ENCODE measurements at regions not wholly inside any gene's neighbourhood (a gene's known extent, or its start where the extent isn't known, plus 50 kb on each side); places are given as distances from the start of the nearest gene placed in this dataset.
"Not testable (repeated sequence)": the region's sequence is repeated elsewhere in the genome, so short reads cannot be mapped to it uniquely, and the experiment has no call there.

DNA sequence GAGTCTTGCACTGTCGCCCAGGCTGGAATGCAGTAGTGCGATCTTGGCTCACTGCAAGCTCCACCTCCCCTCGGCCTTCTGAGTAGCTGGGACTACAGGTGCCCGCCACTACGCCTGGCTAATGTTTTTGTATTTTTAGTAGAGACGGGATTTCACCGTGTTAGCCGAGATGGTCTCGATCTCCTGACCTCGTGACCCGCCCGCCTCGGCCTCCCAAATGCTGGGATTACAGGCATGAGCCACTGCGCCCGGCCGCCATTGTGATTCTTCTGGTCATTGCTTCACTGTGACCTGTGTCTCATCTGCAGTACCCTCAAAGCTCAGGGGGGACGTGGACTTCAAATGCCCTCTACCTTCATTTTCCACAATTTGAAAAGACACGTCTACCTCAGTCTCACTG is 481.9 kb downstream of the TRHDE start:
- CTCF ChIA-PET (ENCODE audit: partially characterized antibody) = not testable (repeated sequence)
- WGBS, 2 experiments (ENCODE audit: extremely low coverage in 1 of 2, insufficient coverage in 1 of 2, insufficient read length in 1 of 2, insufficient replicate concordance in 2 of 2, low coverage in 1 of 2, low lambda C conversion rate in 2 of 2, missing lambda C conversion rate in 1 of 2) = 94% methylated on average over 16 of the region's 18 CpGs; no CpG with 5 or more reads in 1 of the 2 experiments

More for the DNA sequence above, 481.9 kb downstream of the TRHDE start:
- H4K8ac ChIP-seq (ENCODE audit: extremely low read depth, insufficient read depth, low read length); DNase-seq (ENCODE audit: low read depth in 1 of 2, low spot score in 2 of 2); H3K4ac ChIP-seq (replicated peaks; ENCODE audit: insufficient read length, low read depth, low read length); H3K4me2 ChIP-seq (ENCODE audit: insufficient read depth in 1 of 2, low read depth in 2 of 2, low read length in 2 of 2); H3K4me1 ChIP-seq (replicated peaks in 1 of 4; ENCODE audit: control insufficient read depth in 3 of 4, insufficient read depth in 4 of 4, low read length in 3 of 4); H3K18ac ChIP-seq (ENCODE audit: extremely low read depth, low read length); H2AFZ ChIP-seq (ENCODE audit: low read length); H3K23ac ChIP-seq (ENCODE audit: insufficient read length); H3K56ac ChIP-seq (replicated peaks; ENCODE audit: insufficient read length, low read depth, low read length); H2BK20ac ChIP-seq (ENCODE audit: low read length); H3K23me2 ChIP-seq (ENCODE audit: low read depth, low read length); H3K27ac ChIP-seq (ENCODE audit: low read depth, low read length); H3K27me3 ChIP-seq (replicated peaks in 1 of 4; ENCODE audit: control insufficient read depth in 3 of 4, extremely low read depth in 1 of 4, insufficient read depth in 3 of 4, low read length in 3 of 4); H4K20me1 ChIP-seq (replicated peaks in 1 of 2; ENCODE audit: control insufficient read depth in 1 of 2, insufficient read depth in 2 of 2, low read length in 2 of 2); H3K4me3 ChIP-seq (ENCODE audit: extremely low read depth in 1 of 4, insufficient read depth in 2 of 4, low read depth in 3 of 4, low read length in 4 of 4); H3K9ac ChIP-seq (replicated peaks in 1 of 4; ENCODE audit: extremely low read depth in 1 of 4, low read depth in 3 of 4, low read length in 3 of 4); POLR2A ChIA-PET (ENCODE audit: partially characterized antibody); H4K5ac ChIP-seq (ENCODE audit: insufficient read length, low read depth, low read length); H2BK12ac ChIP-seq (ENCODE audit: low read depth, low read length); H2AK5ac ChIP-seq (ENCODE audit: low read depth, low read length); H3K79me2 ChIP-seq (ENCODE audit: control insufficient read depth in 1 of 2, insufficient read depth in 2 of 2, low read length in 2 of 2); FAIRE-seq; H3K14ac ChIP-seq (ENCODE audit: insufficient read length); H3K36me3 ChIP-seq (ENCODE audit: control insufficient read depth in 2 of 4, insufficient read depth in 4 of 4, low read length in 3 of 4); H3K9me3 ChIP-seq (ENCODE audit: insufficient read depth in 2 of 2, low read depth in 1 of 2, low read length in 1 of 2); H3K79me1 ChIP-seq (ENCODE audit: low read depth, low read length); H2BK5ac ChIP-seq (ENCODE audit: low read depth, low read length); H4K91ac ChIP-seq (replicated peaks; ENCODE audit: insufficient read length, low read length); H2BK15ac ChIP-seq (ENCODE audit: low read length); H2BK120ac ChIP-seq (replicated peaks; ENCODE audit: low read depth, low read length): not testable (repeated sequence)

All from H1 (cell line).